Activated T-helper 17 cell treated with anti-CD3 and anti-CD28 coated beads, Interleukin-2, amount 50 U/mL, for 72 hours (primary cell): ENCODE measurements at regions not wholly inside any gene's neighbourhood (a gene's known extent, or its start where the extent isn't known, plus 50 kb on each side); places are given as distances from the start of the nearest gene placed in this dataset.
"Not testable (repeated sequence)": the region's sequence is repeated elsewhere in the genome, so short reads cannot be mapped to it uniquely, and the experiment has no call there.

Experiments
- ATAC-seq: fragments of 150-1000 bp; cut with Tn5 transposase; replicated peaks from 2 replicates; pipeline ENCODE4 v1.10.0; 2021; ENCODE audit warnings: mild to moderate bottlenecking, moderate library complexity
- H3K27ac Mint-ChIP-seq: one replicate; pipeline ENCODE4 v1.8.0; 2022; ENCODE audit warnings: mixed read lengths
- H3K27me3 Mint-ChIP-seq: one replicate; pipeline ENCODE4 v1.8.0; 2022; ENCODE audit warnings: mixed read lengths
- H3K36me3 Mint-ChIP-seq: one replicate; pipeline ENCODE4 v1.8.0; 2022; ENCODE audit warnings: low read depth, mild to moderate bottlenecking, mixed read lengths
- H3K4me1 Mint-ChIP-seq: one replicate; pipeline ENCODE4 v1.8.0; 2022; ENCODE audit warnings: mixed read lengths
- H3K4me3 Mint-ChIP-seq: one replicate; pipeline ENCODE4 v1.8.0; 2022; ENCODE audit warnings: mild to moderate bottlenecking, mixed read lengths
- H3K9me3 Mint-ChIP-seq: one replicate; pipeline ENCODE4 v1.8.0; 2022; ENCODE audit warnings: mixed read lengths

- no peak for ATAC-seq
- Mint-ChIP-seq H3K4me1 (no peaks in the 10 kb centered on the region), H3K9me3 (no peaks in the 10 kb centered on the region), H3K27me3 (peaks cover 67% of the 10 kb centered on the region), H3K27ac (no peak overlapping the region), H3K4me3 (no peak overlapping the region), H3K36me3 (no peaks in the 10 kb centered on the region)
Observed at GRCh38 chr10:100664316-100665149, 80.8 kb upstream of the PAX2 start.

- ATAC-seq, H3K4me1 Mint-ChIP-seq, H3K4me3 Mint-ChIP-seq, H3K36me3 Mint-ChIP-seq, H3K27ac Mint-ChIP-seq, H3K9me3 Mint-ChIP-seq: not testable (repeated sequence)
- peaks cover 64% of the 10 kb centered on the region for H3K27me3 Mint-ChIP-seq
Observed at GRCh38 chr10:100666634-100667033, 78.7 kb upstream of the PAX2 start.

GRCh38 chr10:100669616-100670015 lies 75.8 kb upstream of the PAX2 start:
- Mint-ChIP-seq H3K4me3 (no peak overlapping the region), H3K27ac (no peak overlapping the region), H3K27me3 (peaks cover 55% of the 10 kb centered on the region), H3K9me3 (no peaks in the 10 kb centered on the region), H3K4me1 (peaks cover 4% of the 10 kb centered on the region), H3K36me3 (no peaks in the 10 kb centered on the region)
- no peak for ATAC-seq

GRCh38 chr10:100670368-100670767 lies 75.0 kb upstream of the PAX2 start:
- Mint-ChIP-seq H3K9me3 (no peaks in the 10 kb centered on the region), H3K27me3 (peaks cover 50% of the 10 kb centered on the region), H3K27ac (no peak overlapping the region), H3K36me3 (no peaks in the 10 kb centered on the region), H3K4me3 (peak overlapping the region; percentile 31), H3K4me1 (peaks cover 4% of the 10 kb centered on the region)
- ATAC-seq = no peak

- Mint-ChIP-seq H3K36me3 (no peaks in the 10 kb centered on the region), H3K27ac (no peak overlapping the region), H3K4me1 (peaks cover 4% of the 10 kb centered on the region), H3K9me3 (no peaks in the 10 kb centered on the region), H3K4me3 (no peak overlapping the region), H3K27me3 (peaks cover 50% of the 10 kb centered on the region)
- ATAC-seq = peak; percentile 95
Observed at GRCh38 chr10:100670828-100671479, 74.4 kb upstream of the PAX2 start.

GRCh38 chr10:100672199-100672598 lies 73.2 kb upstream of the PAX2 start:
- no peaks in the 10 kb centered on the region for H3K36me3 Mint-ChIP-seq
- peaks cover 4% of the 10 kb centered on the region for H3K4me1 Mint-ChIP-seq
- peaks cover 56% of the 10 kb centered on the region for H3K27me3 Mint-ChIP-seq
- H3K9me3 Mint-ChIP-seq = no peaks in the 10 kb centered on the region
- H3K4me3 Mint-ChIP-seq = no peak overlapping the region
- ATAC-seq = no peak
- no peak overlapping the region for H3K27ac Mint-ChIP-seq

- Mint-ChIP-seq H3K36me3 (no peaks in the 10 kb centered on the region), H3K4me1 (peaks cover 6% of the 10 kb centered on the region), H3K9me3 (peaks cover 4% of the 10 kb centered on the region), H3K27ac (no peak overlapping the region), H3K27me3 (peaks cover 39% of the 10 kb centered on the region), H3K4me3 (no peak overlapping the region)
- peak; percentile 90 for ATAC-seq
Observed at GRCh38 chr10:100677290-100677945, 68.0 kb upstream of the PAX2 start.

- Mint-ChIP-seq H3K9me3 (peaks cover 4% of the 10 kb centered on the region), H3K4me1 (peaks cover 6% of the 10 kb centered on the region), H3K4me3 (no peak overlapping the region), H3K27me3 (peaks cover 41% of the 10 kb centered on the region), H3K27ac (no peak overlapping the region), H3K36me3 (no peaks in the 10 kb centered on the region)
- ATAC-seq = no peak
Observed at GRCh38 chr10:100679327-100679726, 66.1 kb upstream of the PAX2 start.

GRCh38 chr10:100683004-100683403 lies 62.4 kb upstream of the PAX2 start:
- no peak for ATAC-seq
- no peaks in the 10 kb centered on the region for H3K36me3 Mint-ChIP-seq
- H3K4me1 Mint-ChIP-seq = peaks cover 8% of the 10 kb centered on the region
- H3K9me3 Mint-ChIP-seq = no peaks in the 10 kb centered on the region
- H3K27ac Mint-ChIP-seq = no peak overlapping the region
- H3K4me3 Mint-ChIP-seq = no peak overlapping the region
- peaks cover 66% of the 10 kb centered on the region for H3K27me3 Mint-ChIP-seq

- Mint-ChIP-seq H3K9me3 (no peaks in the 10 kb centered on the region), H3K27me3 (peaks cover 71% of the 10 kb centered on the region), H3K4me1 (peaks cover 8% of the 10 kb centered on the region), H3K36me3 (no peaks in the 10 kb centered on the region), H3K27ac (no peak overlapping the region), H3K4me3 (no peak overlapping the region)
- ATAC-seq = no peak
Observed at GRCh38 chr10:100683545-100684300, 61.7 kb upstream of the PAX2 start.

- Mint-ChIP-seq H3K27me3 (peaks cover 70% of the 10 kb centered on the region), H3K36me3 (no peaks in the 10 kb centered on the region), H3K27ac (no peak overlapping the region), H3K9me3 (no peaks in the 10 kb centered on the region), H3K4me1 (peaks cover 8% of the 10 kb centered on the region), H3K4me3 (no peak overlapping the region)
- ATAC-seq = no peak
Observed at GRCh38 chr10:100684688-100685235, 60.6 kb upstream of the PAX2 start.

GRCh38 chr10:100685331-100685730 lies 60.1 kb upstream of the PAX2 start:
- no peak overlapping the region for H3K4me3 Mint-ChIP-seq
- no peak for ATAC-seq
- H3K27me3 Mint-ChIP-seq = peaks cover 70% of the 10 kb centered on the region
- H3K9me3 Mint-ChIP-seq = no peaks in the 10 kb centered on the region
- H3K4me1 Mint-ChIP-seq = peaks cover 8% of the 10 kb centered on the region
- no peaks in the 10 kb centered on the region for H3K36me3 Mint-ChIP-seq
- no peak overlapping the region for H3K27ac Mint-ChIP-seq

- H3K4me1 Mint-ChIP-seq = peaks cover 8% of the 10 kb centered on the region
- H3K27me3 Mint-ChIP-seq = peaks cover 79% of the 10 kb centered on the region
- no peaks in the 10 kb centered on the region for H3K9me3 Mint-ChIP-seq
- no peak for ATAC-seq
- no peak overlapping the region for H3K4me3 Mint-ChIP-seq
- H3K27ac Mint-ChIP-seq = no peak overlapping the region
- no peaks in the 10 kb centered on the region for H3K36me3 Mint-ChIP-seq
Observed at GRCh38 chr10:100687143-100688003, 58.0 kb upstream of the PAX2 start.
